Activated CD4-positive, alpha-beta T cell treated with anti-CD3 and anti-CD28 coated beads for 24 hours (primary cell): ENCODE measurements at regions not wholly inside any gene's neighbourhood (a gene's known extent, or its start where the extent isn't known, plus 50 kb on each side); places are given as distances from the start of the nearest gene placed in this dataset.

Experiments
- DNase-seq, 2 donors: peaks; one replicate each; pipeline ENCODE4 v3.0.0-alpha.2; 2020; ENCODE audit warnings: low read depth in 2 of 2

DNA sequence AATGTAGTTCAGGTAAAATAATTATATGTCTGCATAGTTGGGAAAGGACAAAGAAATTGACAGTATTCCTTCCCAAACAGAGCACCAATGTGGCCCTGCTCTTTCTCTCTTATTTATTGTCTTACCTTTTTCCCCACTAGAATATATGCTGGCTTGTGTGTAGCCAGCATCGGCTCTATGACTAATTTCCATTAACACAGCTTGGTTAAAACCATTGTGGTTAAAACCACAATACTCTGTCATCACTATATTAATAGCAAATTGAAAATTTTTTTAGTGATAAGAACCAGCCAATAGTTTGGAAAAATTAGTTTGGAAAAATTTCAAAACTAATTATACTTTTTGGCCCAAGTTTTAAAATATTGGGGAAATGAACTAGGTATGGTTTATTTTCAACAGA lies 535.1 kb downstream of the UTRN start:
- no peak for DNase-seq

DNA sequence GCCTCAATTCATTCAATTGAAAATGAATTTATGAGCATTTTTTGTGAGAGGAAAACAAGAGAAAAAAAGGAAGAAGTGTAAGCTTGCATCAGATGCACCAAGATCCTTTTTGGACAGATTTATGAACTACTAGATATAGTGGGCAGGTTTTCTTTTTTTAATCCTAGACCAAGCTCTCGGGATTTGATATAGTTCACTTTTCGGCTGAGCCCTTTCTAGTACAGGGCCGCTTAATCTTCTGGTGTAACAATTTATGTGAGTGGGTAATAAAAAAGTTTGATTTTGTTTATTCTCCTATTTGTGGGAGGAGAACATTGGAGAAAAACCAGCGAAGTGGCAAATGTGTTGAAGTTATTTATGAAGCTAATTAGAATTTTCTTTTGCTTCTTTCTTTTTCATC lies 538.0 kb downstream of the UTRN start:
- no peak for DNase-seq

DNA sequence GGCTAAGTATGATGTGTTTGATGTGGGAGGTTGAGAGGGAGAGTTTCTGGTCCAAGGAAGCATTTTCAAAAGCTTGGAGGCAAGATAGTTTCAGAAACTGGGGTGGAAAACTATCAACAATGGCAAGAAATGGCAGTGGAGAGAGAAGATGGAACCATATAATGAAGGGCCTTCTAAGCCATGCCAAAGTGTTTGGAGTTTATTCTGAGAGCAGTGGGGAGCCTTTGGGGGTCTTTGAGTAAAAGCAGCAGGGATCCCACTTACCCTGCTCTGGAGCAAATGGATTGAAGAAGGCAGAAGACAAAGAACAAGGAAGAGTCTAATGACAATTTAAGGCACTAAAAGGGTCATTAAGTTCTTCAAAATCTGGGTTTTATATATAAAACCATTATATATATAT lies 538.9 kb downstream of the UTRN start:
- DNase-seq = no peak

DNA sequence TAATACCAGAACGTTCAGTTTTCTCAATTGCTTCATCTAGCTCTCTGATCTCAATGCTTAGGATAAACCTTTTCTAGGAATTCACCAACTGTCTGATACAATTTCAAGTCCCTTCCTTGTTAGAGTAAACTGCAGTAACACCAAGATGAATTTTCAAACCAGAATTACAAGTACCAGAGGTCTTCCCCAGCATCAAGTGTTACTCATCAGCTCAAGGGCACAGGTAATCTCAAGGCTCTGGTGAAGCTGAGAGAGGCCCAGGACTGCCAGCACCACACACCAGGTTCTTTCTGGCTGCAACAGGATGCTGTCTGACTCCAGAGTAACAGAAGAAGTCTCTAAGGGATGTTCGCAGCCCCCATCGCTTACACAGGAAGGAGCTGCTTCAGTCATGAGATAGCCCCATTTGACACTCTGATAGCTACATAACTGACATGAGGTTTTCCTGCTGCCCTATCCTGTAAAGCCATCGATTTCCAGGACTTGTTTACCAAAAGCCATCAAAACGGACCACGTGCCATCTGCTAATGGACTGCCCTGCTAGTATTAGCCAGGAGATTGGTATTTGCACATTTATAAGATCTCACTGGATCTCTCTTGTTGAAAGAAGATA lies 549.4 kb downstream of the UTRN start:
- no peak for DNase-seq

DNA sequence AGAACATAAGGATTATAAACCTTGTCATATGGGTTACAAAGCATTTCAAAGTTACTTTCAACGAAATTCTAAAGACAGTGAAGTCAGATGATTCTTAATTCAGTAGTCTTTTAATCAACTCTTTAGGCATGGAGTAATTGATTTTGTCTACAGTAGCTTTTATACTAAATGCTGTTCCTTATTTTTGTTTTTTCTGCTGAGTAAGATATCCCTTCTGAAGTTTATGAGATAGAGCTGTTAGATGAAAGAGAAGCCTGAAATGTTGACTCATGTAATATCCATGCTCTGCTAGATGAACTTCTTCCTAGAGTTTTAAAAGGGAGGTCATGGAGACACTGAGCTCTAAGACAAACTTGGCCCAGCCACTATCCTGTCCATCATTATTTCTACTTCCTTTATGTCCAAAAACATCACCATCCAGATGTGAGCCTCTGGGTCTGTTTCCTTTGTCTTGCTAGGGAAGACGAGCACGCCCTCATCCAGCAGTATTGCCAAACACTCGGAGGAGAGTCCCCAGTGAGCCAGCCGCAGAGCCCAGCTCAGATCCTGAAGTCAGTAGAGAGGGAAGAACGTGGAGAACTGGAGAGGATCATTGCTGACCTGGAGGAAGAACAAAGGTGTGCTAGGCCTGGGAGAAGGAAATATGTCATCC lies 550.3 kb downstream of the UTRN start:
- DNase-seq = no peak

DNA sequence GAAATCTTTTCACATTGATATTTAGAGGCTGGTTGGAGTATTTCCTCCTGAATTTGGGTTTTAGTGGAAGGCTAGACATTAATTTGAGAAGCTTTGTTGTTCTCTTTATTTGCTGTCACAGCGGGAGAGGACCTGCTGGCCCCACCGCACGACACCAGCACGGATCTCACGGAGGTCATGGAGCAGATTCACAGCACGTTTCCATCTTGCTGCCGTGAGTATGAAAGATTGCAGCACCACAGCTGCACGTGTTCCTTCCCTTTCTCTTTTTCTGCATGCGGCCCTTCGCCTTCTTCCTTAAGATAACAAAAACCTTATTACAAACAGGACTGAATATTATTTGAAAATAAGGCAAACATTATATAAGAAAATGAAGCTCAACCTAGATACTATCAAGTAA lies 555.5 kb downstream of the UTRN start:
- no peak for DNase-seq

DNA sequence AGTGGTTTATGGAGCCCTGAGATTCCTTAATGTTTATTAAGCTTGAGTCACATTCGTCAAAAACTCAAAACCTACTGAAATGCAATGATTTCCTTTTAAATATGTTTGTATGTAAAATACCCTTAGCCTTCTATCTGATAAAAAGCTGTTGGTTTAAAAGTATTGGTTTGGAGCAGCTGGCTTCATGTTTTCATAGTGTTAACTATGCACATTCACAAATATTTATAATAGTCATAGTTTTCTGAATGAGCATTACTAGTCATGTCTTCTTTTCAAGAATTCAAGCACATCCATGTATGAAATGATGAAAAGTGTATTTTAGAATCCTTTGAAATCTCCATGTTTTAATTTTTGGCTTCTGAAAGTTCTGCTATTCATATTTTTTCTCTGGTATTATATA lies 558.6 kb downstream of the UTRN start:
- DNase-seq = no peak

DNA sequence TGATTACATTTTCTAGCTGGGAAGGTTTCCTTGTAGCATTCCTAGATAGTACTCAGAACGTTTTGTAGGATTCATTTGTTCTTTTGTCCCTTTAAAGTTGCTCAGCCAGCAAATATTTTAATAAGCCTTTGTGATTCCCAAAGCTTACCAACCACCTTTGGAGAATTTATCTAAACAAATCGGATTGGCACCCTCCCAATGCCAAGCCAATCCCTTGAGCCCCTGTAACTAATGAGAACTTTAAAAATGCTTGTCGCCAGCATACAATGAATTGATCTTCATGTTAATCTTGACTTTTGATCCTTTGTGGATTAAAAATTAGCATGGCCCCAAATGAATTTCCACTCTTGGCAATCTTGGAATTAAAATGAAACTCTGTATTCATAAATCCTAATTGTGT lies 559.5 kb downstream of the UTRN start:
- no peak for DNase-seq

DNA sequence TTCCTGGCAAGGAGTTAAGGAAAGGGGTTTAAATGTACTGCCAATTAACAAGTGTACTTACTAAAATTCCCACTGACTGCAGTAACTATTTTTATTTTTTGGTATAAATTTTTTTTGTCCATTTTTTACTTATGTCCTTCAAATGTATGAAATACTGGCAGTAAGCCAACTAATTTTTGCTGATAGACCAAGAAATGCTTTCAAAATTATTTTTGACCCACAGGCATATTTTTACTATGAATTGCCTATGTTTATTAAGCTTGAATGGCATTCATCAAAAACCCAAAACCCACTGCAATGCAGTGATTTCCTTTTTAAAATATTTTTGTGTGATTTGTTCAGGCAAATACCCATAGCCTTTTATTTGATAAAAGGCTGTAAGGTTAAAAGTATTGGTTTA lies 560.1 kb downstream of the UTRN start:
- DNase-seq = no peak

DNA sequence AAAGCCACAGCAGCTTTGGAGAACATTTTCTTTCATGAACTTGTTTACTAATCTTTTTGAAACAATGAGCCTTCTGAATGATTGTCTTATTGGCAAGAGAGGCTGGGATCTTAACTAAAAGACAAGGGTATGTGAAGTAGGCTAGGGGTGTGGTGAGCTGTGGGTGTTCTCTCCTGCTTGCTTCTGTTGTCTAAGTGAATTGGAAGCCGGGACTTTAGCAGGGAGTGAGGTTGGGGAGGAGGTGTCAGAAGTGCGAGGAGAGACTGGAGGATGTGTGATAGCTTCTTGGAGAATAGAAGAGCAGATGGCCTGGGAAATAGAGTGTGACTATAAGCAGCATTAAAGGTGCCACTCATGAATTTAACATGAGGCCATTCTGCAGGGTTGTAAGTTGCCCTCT lies 562.8 kb downstream of the UTRN start:
- no peak for DNase-seq

DNA sequence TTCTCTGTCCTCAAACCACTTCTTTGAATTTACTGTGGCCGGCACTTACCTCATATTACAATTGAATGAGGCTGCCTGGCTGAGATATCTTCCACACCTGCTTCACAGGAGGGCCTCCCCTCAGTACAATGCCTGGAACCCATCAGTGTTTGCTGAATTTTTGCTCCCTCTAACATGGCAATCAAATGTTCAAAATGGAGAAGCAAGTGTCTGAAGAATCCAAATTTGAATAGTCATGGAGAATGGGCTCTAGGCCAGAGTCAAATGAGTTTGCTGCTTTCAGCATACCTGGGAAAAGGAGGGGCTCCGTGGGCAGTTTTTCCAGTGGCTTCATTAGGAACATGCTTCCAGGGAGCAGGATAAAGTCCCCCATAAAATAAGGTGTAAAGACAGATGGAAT lies 564.8 kb downstream of the UTRN start:
- no peak for DNase-seq

DNA sequence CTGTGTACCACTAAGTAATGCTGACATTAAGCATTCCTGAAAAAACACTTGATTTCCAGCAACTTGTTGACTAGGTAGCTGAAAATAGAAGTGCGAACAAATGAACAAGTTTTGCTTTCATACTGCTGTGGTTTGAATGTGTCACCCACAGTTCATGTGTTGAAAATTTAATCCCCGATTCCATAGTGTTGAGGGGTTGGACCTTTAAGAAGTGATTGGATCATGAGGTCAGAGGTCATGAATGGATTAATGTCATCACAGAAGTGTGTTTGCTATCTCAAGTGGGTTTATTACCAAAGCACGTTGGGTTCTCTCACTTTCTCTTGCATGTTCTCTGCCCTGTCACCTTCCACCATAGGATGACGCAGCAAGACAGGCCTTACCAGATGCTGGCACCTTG lies 568.5 kb downstream of the UTRN start:
- no peak for DNase-seq

DNA sequence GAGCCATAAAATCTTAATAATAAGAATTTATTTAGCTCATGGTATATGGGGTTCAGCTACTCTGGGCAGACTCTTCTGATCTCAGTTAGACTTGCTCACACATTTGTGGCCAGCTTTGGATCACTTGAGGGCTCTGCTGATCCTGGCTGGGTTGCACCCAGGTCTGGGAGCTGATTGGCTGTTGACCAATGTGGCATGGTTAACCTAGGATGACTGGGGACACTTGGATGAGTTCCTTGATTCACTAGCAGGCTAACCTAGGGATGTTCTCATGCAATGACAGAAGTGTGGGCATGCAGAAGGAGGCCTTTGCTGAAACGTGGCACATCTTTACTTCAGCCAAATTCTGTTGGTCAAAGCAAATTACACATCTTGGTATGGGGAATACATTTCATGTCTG lies 569.5 kb downstream of the UTRN start:
- no peak for DNase-seq

DNA sequence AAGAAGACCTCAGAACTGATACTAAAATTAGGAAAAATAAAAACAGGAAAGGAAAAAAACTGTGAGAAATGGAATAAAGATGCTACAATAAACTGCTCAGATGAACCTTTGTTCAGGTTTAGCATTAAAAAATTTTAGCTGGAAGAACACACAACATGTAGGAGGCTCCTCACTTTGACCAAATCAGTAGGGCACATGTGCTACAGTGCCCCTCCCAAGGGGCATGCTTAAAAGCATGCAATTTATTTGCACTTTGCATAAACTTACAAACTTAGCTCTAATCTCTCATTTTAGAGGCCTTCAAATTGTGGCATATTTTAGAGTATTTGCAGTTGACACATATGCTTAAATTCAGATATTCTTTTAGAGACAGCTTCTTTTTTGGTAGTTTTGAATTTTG lies 570.2 kb downstream of the UTRN start:
- DNase-seq = no peak

DNA sequence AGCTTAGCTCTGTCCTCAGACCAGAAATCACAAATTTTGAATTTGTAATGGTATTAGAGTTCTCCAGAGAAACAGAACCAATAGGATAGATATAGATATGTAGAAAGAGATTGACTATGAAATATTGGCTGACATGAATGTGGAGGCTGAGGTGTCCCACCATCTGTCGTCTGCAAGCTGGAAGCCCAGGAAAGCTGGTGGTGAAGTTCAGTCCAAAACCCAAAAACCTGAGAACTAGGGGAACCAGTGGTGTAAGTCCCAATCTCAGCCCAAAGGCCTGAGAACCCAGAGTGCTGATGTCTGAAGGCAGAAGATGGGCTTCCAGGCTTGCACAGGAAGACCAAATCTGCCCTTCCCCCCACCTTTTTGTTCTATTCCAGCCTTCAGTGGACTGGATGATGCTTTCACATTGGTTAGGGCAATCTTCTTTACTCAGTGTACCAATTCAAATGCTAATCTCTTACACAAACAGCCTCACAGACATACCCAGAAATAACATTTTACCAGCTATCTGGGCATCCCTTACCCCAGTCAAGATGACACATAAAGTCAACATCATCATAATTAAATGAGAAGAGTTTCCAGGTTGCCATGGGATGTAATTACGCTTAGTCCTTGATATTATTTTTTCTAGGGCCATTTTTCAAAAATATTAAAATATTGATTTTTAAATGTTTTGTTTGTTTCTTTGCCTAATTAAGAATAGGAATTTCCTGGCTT lies 570.8 kb downstream of the UTRN start:
- DNase-seq = no peak

DNA sequence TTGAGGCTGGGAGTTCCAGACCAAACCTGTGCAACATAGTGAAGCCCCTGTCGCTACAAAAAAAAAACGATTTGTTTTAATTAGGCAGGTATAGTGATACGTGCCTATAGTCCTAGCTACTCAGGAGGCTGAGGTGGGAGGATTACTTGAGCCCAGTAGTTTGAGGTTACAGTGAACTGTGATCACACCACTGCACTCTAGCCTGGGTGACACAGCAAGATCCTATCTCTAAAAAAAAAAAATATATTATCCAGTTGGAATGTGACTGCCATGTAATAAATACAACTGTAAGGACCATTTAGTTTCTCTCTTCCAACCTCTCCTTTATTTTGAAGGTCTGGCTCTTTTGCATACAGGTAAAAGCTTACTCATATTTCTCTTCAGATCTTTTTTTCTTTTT lies 571.5 kb downstream of the UTRN start:
- DNase-seq = no peak

DNA sequence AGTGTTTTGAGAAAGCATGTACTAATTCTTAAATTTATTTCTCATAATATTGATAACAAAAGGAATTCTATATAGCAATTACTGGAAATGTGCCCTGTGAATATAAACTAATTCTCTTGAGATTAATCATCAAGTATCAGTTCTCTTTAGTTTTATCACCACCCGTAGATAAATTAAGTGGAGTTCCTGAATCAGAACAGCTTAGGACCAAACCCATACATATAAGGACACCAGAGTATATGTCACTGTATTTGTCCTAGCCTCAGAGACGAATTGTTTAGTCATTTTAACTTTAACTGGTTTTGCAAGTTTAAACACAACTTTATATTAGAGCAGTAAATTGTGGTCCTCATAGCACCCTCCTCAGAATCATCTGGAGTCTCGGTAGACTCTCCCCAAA lies 572.0 kb downstream of the UTRN start:
- no peak for DNase-seq

DNA sequence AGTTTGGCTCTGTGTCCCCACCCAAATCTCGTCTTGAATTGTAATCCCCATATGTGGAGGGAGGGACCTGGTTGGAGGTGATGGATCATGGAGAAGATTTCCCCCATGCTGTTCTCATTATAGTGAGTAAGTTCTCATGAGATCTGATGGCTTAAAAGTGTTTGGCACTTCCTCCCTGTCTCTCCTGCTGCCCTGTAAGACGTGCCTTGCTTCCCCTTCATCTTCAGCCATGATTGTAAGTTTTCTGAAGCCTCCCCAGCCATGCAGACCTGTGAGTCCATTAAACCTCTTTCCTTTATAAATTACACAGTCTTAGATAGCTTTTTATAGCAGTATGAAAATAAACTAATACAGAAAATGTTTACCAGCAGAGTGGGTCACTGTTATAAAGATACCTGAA lies 577.6 kb downstream of the UTRN start:
- DNase-seq = no peak

DNA sequence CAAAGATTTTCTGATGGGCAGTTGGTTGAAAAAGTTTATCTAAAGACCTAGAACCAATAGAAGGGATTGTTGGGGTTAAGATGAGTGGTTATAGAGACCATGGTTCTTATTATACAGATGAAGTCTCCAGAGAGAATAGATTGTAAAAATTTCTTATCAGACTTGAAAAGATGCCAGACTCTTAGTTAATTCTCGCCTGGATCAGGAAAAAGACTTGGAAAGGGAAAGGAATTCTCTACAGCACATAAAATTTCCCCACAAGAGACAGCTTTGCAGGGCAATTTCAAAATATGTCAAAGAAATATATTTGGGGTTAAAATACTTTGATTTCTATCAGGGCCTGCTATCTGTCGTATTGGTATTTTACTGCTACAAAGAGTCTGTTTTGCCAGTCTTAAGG lies 582.6 kb downstream of the UTRN start:
- DNase-seq = no peak

DNA sequence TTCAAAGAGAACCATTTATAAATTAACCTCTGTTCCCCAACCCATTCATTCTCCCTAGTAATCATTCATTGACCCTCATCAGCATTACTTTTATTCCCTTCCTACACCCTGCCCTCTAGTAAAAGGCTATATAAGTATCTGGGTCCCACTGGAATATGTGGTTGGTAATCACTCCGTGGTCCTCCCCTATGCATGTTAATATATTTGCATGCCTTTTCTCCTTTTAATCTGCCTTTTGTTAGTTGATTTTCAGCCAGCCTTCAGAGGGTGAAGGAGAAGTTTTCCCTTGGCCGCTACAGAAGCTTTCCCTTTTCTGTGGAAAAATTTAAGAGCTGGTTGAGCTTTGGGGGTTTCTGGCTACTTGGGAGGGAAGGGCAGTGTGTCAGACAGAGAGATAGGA lies 585.6 kb downstream of the UTRN start:
- no peak for DNase-seq

DNA sequence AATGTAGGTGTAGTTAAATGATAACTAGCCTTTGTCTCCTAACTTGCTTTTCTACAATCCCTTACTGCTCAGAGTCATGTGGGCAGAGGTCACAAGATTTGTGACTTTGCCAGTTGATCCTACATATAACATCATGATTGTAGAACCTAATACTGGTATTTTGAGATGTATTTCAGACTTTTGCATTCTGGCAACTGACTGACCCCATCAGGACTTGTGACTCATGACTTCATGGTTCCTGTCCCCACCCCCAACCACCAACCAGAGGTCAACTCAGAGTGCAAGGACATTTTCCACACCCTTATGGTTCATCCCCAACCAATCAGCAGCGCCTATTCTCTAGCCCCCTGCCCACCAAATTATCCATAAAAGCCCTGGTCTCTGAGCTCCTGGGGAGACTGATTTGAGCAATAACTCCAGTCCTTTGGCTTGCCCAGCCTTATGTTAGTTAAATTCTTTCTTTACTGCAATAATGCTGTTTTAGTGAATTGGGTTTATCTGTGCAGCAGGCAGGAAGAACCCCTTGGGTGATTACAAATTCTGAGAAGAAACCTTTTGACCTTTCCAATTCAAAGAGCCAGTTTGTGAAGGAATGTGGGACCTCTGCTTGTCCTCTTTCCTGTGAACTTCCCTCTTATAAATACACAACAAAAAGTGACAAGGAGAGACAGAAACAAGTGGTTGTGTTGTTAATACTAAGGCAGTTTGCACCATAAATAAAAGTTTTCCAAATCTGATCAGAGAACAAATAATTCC lies 588.7 kb downstream of the UTRN start:
- DNase-seq = no peak

DNA sequence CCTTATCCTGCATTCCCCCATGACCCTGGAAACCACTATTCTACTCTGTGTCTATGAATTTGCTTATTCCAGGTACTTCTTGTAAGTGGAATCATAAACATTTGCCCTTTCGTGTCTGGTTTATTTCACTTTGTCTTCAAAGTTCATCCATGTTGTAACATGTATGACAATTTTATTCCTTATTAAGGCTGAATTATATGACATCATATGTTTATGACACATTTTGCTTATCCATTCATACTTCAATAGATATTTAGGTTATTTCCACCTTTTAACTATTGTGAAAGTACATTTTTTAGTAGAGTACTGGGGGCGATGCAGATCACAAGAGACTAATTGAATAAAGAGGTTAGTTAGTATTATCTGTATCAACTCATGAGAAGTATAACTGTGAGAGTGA lies 591.6 kb downstream of the UTRN start:
- no peak for DNase-seq

DNA sequence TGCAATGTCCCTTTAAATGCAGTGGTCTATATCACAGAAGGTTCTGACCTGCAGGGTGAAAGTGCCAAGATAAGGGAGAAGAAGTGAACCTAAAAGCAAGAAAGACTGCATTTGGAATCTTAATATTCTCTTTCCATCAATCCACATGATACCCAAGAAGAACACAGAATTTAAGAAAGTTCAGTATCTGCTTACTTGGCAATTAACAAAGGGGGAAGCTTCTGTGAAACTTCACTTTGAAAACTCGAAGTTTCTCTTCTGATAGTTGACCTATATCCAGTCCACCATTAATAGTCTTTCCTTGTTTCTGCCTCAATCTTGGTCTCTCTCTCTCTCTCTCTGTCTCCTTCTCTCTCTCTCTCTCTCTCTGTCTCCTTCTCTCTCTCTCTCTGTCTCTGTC lies 592.0 kb downstream of the UTRN start:
- DNase-seq = no peak
